T-helper 1 cell treated with Interleukin-12 subunit alpha and Interleukin-12 subunit beta and Interleukin-4 antibody, amounts not matched to agents 30 ng/mL and 1 ng/mL, for 36 hours (primary cell): ENCODE measurements at regions not wholly inside any gene's neighbourhood (a gene's known extent, or its start where the extent isn't known, plus 50 kb on each side); places are given as distances from the start of the nearest gene placed in this dataset.

Source experiments
- intact Hi-C: fragments of 100-400 bp; cut with micrococcal nuclease; formaldehyde crosslinking; loops from one replicate; pipeline ENCODE4 v1.15.1; 2024

DNA sequence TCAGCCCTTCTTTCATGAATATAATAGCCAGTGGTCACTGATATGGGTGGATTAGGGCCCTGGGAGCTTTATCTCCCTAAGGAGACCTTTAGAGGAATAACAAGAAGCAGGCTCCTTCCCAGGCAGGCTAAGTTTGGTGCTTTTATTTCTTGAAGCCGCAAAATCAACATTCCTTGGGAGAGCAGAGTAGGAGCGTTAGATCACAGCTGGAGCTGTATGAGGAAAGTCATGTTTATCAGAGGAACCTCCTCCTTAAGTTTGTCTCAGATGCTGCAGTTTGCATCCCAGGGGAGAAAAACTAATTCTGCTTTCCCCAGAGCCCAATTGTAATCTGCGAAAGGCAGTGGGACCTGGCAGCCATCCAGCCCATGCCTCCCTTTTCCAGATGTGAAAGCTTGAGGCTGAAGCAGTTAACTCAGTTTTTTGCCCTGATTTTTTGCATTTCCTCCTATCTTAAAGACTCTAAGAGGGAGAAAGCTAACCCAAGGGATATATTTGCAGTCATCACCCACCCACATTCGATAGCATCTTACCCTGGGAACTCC is 186.0 kb upstream of the FRMPD4 start:
- intact Hi-C loops: no loop called here

DNA sequence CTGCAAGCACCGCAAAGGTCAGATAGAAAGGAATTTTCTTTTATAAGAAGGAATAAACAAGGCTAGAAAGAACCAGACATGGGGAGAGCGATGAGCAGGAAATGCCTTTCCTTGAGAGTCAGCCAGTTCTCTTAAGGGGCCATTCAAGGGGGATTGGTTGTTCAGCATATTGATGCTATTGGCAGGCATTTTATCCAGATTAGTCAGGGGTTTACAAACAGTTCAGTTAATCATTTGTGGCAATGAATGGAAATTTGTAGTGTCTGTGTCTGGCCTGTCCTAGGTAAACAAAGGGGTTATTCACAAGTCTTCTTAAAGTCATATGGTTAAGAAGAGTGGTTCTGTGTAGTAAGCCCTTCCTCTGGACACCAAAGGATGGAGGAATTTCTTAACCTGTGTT is 184.7 kb upstream of the FRMPD4 start:
- intact Hi-C loops: no loop called here

DNA sequence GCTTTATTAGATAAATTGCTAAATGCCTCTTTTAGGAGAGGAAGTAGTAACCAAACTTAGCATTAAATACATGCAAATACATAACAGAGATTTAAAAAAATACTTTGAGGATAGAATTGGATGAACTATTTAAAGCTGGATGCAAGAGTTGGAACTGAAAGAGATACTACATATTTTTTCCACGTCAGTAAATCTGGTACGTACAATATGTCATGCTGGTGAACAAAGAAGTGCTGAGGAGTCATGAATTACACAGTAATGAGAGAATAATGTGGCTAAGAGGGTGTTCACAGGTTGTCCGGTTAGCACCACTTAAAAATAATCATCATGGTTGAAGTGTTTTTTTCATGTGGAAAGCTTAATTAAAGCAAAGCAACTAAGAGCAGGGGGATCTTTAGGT is 184.1 kb upstream of the FRMPD4 start:
- intact Hi-C loops: no loop called here

GRCh38 chrX:11960031-11960430 is 178.2 kb upstream of the FRMPD4 start:
- intact Hi-C loops: no loop called here

DNA sequence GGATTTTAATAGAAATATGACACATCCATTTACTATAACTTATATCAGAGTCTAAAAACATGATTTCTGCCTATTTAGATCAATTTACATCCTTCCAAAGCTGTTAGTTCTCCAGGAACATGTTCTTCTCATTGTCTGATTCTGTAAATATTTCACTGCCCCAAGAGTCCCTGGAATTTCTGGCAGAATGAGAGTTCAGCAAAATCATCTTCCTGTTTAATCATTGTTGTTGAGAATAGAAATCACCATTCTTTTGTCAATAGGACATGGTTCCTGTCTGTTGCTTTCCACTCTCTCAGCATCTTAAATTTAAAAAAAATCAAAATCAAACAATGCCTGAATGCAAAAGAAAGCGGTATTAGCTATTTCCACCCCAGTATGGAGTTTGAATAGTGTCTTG is 172.8 kb upstream of the FRMPD4 start:
- intact Hi-C loops: no loop called here

- intact Hi-C loops: no loop called here
These were observed 170.0 kb upstream of the FRMPD4 start for GRCh38 chrX:11967986-11968869.

DNA sequence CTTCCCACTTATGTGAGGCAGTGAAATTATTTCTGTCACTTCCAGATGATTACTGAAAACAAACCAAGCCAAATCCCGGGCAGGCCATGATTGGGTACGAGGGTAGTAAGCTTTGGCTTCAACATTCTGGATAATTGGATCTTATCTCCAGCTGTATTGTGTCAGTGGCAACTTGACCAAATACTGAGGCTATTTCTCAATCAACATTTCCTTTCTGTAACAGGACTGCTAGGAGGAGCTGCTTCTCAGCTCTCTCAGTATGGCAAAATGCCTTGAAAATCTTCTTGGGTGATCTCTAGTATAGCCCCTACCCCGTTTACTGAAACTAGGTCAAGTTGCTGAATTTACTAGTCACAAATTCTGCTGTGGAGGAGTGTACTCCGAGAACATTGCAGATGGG is 169.3 kb upstream of the FRMPD4 start:
- intact Hi-C loops: no loop called here

- intact Hi-C loops: no loop called here
These were observed 167.5 kb upstream of the FRMPD4 start for GRCh38 chrX:11970578-11971359.

- intact Hi-C loops: no loop called here
These were observed 161.6 kb upstream of the FRMPD4 start for GRCh38 chrX:11976663-11977062.

- intact Hi-C loops: no loop called here
These were observed 146.0 kb upstream of the FRMPD4 start for GRCh38 chrX:11992271-11992670.

DNA sequence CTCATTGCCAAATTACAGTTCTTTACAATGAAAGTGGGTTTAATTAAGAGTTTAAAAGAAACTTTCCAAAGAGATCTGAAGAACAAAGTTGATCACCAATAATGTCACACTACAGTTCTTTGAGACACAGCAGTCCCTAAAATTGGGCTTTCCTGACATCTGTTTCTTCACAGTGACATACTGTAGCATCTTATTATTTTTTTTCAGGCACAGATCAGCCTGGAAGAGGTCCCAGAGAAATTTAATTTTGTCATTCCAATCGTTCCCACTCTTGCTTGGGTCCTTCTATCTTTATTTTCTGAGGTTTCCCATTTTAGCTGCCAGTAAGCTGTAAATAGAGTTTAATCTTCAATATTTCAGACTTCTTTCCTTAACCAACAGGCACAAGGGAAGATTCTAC is 143.1 kb upstream of the FRMPD4 start:
- intact Hi-C loops: no loop called here

DNA sequence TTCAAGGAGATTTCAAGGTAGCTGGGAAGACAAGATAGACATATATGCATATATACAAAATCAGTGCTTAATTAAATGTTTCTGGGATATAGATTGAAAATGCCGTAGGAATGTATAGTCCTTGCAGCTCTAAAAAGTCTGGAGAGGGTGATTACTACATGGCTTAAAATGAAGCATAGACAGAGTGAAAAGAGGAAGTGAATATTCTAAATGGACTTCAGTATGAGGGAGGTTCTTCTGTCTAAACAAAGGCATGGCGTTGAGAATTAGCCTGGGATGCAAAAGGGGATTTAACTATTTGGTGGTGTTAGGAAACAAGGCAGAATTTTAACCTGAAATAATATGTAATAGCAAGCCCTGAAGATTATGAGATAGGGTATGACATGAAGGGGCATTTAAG is 141.5 kb upstream of the FRMPD4 start:
- intact Hi-C loops: no loop called here

- intact Hi-C loops: no loop called here
These were observed 139.3 kb upstream of the FRMPD4 start for GRCh38 chrX:11998944-11999343.

DNA sequence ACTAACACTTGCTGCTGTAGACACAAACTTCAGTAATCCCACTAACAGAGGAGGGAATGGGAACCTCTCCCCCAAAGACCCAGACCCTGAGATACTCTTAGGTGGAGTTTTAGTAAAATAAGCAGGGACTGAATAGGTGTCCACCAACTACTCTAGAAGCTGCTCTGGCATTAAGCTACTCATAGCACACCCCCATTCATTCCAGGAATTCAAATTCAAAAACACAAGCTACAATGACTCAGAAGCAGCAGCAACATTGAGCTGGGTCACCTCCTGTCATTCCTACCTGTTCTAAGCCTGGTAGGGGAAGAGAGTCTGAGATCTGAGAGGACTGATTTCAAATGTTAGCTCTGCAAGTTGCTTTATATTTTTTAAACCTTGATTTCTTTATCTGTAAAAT is 135.4 kb upstream of the FRMPD4 start:
- intact Hi-C loops: no loop called here

DNA sequence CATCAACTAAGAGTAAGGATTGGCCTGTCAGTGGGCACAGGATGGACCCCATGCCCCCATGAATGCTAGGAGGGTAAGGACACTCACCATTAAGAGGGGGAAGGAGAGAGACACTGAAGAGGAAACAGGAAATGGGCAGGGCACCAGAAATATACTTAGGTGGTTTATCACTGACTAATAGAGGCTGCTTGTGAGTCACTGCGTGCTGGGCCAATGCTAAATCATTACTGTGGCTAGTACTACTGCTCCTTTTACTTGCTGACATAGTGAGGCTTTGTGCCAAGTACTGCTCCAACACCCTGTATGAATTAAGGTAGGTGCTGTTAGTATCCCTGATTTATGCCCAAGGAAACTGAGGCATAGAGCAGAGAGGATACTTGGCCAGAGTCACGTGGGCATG is 130.4 kb upstream of the FRMPD4 start:
- intact Hi-C loops: no loop called here

GRCh38 chrX:12010436-12010835 is 127.8 kb upstream of the FRMPD4 start:
- intact Hi-C loops: no loop called here

GRCh38 chrX:12011075-12011474 is 127.2 kb upstream of the FRMPD4 start:
- intact Hi-C loops: no loop called here

- intact Hi-C loops: no loop called here
These were observed 125.1 kb upstream of the FRMPD4 start for GRCh38 chrX:12013211-12013618.

DNA sequence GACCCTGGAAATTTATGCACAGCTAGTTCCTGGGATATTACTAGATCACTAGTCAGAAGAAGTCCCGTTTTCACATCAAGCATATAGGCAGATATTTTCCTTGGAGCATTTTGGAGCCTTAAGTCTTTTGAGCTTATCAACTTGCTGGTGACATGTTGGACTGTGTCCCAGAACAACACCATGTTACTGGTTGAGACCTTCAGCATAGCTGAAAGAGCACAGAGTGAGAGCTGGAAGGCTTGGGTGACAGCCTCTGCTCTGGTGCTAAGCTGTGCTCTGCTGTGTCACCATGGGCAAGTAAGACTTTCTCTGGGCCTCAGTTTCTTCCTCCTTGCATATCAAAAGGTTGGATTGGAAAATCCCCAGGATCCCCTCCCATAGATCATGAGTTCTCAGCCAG is 116.6 kb upstream of the FRMPD4 start:
- intact Hi-C loops: no loop called here

GRCh38 chrX:12026481-12026880 is 111.8 kb upstream of the FRMPD4 start:
- intact Hi-C loops: no loop called here

- intact Hi-C loops: no loop called here
These were observed 106.2 kb upstream of the FRMPD4 start for GRCh38 chrX:12032082-12032481.

- intact Hi-C loops: no loop called here
These were observed 103.5 kb upstream of the FRMPD4 start for GRCh38 chrX:12034741-12035140.
